BJ (cell line): ENCODE measurements at regions not wholly inside any gene's neighbourhood (a gene's known extent, or its start where the extent isn't known, plus 50 kb on each side); places are given as distances from the start of the nearest gene placed in this dataset.

ENCODE experiments used
- CTCF ChIA-PET: fragments of 350-600 bp; formaldehyde crosslinking; extraction: SDS; loops from one replicate; lab custom pipeline; 2021; ENCODE audit warnings: antibody characterized with exemption, inconsistent platforms; lab: Yijun Ruan, JAX
- POLR2A ChIA-PET: fragments of 300-600 bp; sonication (Branson Sonifier 250); formaldehyde crosslinking; extraction: SDS; loops from one replicate; lab custom pipeline; 2021; ENCODE audit warnings: antibody characterized with exemption; lab: Charles Lee
- DNase-seq: peaks from one replicate; pipeline ENCODE4 v3.0.0-alpha.2; 2011; ENCODE audit warnings: low read depth
- H3K27me3 ChIP-seq: 2 replicates; pipeline ENCODE4 v1.6.0; 2011; ENCODE audit warnings: low read length; ENCODE audit not compliant: control insufficient read depth, insufficient read depth
- H3K36me3 ChIP-seq: 2 replicates; pipeline ENCODE4 v1.5.1; 2011; ENCODE audit warnings: low read length; ENCODE audit not compliant: control insufficient read depth, insufficient read depth
- H3K4me3 ChIP-seq: 2 replicates; pipeline ENCODE4 v1.5.1; 2011; ENCODE audit warnings: low read depth, mild to moderate bottlenecking, control low read depth, low read length
- CTCF ChIP-seq: IDR thresholded peaks from 2 replicates; pipeline ENCODE4 v1.5.1; 2011; ENCODE audit warnings: low read depth, mild to moderate bottlenecking, control low read depth, inconsistent platforms, low read length, moderate library complexity; ENCODE audit not compliant: insufficient read depth

- H3K27me3 ChIP-seq, result peaks cover 1% of the 10 kb centered on the region; the same call in 1 of the 2 replicates
- ChIA-PET CTCF (no interaction called here), POLR2A (no interaction called here)
- H3K4me3 ChIP-seq, result no peak overlapping the region
- no peak for TF ChIP-seq CTCF
- H3K36me3 ChIP-seq, result no peaks in the 10 kb centered on the region
- DNase-seq, result no peak
Observed at GRCh38 chr3:159237226-159237625, 435.4 kb downstream of the MFSD1 start.

GRCh38 chr3:159238646-159239045, 436.8 kb downstream of the MFSD1 start:
- Histone ChIP-seq H3K27me3 (peaks cover 1% of the 10 kb centered on the region; the same call in 1 of the 2 replicates), H3K4me3 (no peak overlapping the region), H3K36me3 (no peaks in the 10 kb centered on the region)
- ChIA-PET POLR2A (no interaction called here), CTCF (interaction anchor here (1.3 to 1.8 kb wide), 3 partner anchors 9 to 321 kb away, joined by 4 to 5 read pairs (median 5); no protein-coding TSS in a partner anchor)
- TF ChIP-seq CTCF, result no peak
- no peak for DNase-seq

- ChIA-PET CTCF (interaction anchor here (0.7 to 1.8 kb wide), 4 partner anchors 9 to 321 kb away, joined by 3 to 5 read pairs (median 4); no protein-coding TSS in a partner anchor), POLR2A (no interaction called here)
- peaks cover 1% of the 10 kb centered on the region; the same call in 1 of the 2 replicates for H3K27me3 ChIP-seq
- H3K4me3 ChIP-seq, result no peak overlapping the region
- no peak for TF ChIP-seq CTCF
- H3K36me3 ChIP-seq, result no peaks in the 10 kb centered on the region
- DNase-seq, result no peak
Observed at GRCh38 chr3:159239059-159239458, 437.2 kb downstream of the MFSD1 start.

- DNase-seq, result no peak
- H3K4me3 ChIP-seq, result no peak overlapping the region
- H3K36me3 ChIP-seq, result no peaks in the 10 kb centered on the region
- no peaks in the 10 kb centered on the region for H3K27me3 ChIP-seq
- TF ChIP-seq CTCF, result no peak
- ChIA-PET CTCF (interaction anchor here (2.0 kb wide), 1 partner anchor 8 kb away, joined by 7 read pairs; no protein-coding TSS in a partner anchor), POLR2A (no interaction called here)
Observed at GRCh38 chr3:159244933-159245332, 443.1 kb downstream of the MFSD1 start.

GRCh38 chr3:159245871-159246270, 444.0 kb downstream of the MFSD1 start:
- ChIA-PET POLR2A (interaction anchor here (0.6 to 0.7 kb wide), 4 partner anchors 15 to 515 kb away, joined by 3 to 4 read pairs (median 4); no protein-coding TSS in a partner anchor), CTCF (interaction anchor here (0.8 to 1.6 kb wide), 3 partner anchors 12 to 167 kb away, joined by 3 read pairs; no protein-coding TSS in a partner anchor)
- TF ChIP-seq CTCF, result no peak
- DNase-seq, result no peak
- no peak overlapping the region for H3K4me3 ChIP-seq
- H3K27me3 ChIP-seq, result no peaks in the 10 kb centered on the region
- no peaks in the 10 kb centered on the region for H3K36me3 ChIP-seq
